GM19395 (cell line): ENCODE measurements at regions not wholly inside any gene's neighbourhood (a gene's known extent, or its start where the extent isn't known, plus 50 kb on each side); places are given as distances from the start of the nearest gene placed in this dataset.

Experiments
- ATAC-seq: cut with Tn5 transposase; IDR thresholded peaks from one replicate; pipeline ENCODE4 v1.9.1; 2021; ENCODE audit warnings: mild to moderate bottlenecking, moderate library complexity; ENCODE audit not compliant: unreplicated experiment

DNA sequence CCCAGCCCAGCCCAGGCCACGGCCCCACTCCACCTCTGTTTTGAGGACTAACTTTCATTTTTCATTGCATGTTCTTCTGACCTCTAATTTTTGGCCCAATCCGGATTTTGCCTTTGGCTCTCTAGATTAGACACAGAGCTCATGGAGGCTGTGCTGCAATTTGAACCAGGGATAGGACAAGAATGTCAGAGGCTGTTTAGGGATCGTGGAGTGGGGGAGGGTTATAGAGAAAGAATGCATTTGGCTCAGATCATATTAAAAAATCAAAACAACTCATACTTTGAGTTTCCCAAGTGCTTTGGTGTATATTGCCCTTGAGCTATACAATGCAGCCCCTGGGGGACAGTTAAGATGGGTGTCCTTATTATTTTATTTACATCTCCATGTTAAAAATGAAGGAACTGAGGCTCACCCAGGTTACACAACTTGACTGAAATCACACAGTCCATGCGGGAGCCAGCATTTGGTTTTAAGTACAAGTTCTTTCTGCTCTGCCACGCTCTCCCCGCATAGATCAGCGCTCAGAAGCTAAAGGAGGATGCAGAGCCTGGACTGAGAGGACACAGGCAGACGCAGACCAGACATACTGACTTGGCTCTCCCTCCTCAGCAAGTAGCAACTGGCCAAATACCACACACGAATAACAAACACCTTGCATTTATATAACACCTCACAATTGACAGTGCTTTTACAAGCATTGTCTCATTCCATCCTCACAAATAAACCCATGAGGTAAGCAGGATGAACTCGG is 126.4 kb upstream of the RAI14 start:
- no peak for ATAC-seq

DNA sequence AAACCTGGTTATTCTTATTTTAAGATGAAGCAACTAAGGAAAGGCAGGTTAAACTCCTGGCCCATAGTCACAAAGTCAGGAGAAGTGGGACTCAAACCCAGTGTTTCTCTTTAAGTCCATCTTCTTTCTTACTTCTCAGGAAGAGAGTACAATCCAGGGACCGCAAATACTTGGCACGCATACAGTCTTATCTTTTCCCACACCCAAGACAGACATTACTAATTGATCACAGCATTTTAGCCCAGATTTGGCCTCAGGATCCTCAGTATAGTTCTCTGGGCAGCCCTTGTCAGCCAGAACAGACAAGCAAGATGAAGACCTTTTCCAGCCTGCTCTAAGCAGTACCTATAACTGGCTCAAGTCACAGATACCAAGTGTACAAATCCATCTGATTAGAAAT is 125.5 kb upstream of the RAI14 start:
- ATAC-seq, result no peak

DNA sequence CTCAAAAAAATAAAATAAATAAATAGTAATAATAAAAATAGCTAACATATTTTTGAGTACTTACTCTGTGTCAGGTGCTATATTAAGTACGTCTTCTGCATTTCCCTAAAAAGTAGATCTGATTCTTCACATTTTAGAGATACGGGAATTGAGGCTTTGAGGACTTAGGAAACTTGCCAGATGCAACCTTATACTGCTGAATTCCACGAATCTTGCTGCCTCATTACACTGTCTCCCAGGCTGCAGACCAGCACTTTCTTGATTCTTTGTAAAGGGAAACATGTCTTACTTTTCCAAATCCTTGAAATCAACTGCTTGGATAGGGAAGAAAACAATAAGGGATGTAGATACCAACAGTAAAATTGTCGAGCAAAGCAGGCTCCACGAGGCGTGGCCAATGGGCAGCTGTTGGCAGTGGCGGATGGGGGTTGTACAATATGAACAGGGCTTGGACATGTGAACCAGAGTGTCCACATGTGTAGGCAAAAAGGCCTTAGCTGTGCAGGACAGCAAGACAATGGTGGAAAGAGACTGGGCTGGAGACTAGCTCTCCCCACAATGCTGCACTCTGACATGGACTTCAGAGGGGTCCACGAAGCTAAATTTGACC is 124.3 kb upstream of the RAI14 start:
- no peak for ATAC-seq

DNA sequence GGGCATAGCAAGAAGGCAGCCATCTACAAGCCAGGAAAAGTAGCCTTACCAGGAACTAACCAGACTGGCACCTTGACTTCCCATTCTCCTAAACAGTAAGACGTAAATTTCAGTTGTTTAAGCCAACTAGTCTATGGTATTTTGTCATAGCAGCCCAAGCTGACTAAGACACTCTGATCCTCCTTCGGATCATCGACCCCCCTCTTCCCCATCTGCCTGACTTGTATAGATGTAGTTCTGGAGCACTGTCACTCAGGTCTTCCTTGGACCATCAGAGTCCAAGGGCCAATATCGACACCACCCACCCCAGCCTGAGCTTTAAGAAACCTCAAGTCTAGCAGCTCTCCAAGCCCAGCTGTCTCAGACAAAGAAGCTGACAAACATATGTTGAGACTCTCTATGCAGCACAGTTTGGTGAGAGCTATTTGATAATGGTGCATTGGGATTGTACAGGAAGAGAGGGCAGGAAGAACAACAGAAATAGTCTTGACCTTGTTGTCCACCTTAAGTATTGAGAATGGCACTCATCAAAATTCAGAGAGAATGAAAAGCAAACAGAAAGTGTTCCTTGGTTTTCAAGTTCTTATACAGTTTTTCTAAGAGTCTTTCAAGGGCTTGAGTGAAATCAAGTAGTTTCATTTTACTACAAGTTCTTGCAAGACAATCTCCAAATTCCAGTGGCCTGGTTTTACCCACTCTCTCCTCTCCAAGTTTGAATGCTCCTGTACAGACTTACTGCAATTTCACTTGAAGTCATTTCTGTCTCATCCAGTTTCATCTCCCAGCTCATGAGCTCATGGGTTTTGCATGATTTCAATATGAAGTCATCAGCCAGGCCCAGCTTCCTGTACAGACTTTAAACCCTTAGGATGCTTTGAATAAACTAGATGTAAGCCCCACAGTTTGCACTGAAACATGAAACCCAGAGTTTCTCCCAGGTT is 122.3 kb upstream of the RAI14 start:
- ATAC-seq, result peak; percentile 82

DNA sequence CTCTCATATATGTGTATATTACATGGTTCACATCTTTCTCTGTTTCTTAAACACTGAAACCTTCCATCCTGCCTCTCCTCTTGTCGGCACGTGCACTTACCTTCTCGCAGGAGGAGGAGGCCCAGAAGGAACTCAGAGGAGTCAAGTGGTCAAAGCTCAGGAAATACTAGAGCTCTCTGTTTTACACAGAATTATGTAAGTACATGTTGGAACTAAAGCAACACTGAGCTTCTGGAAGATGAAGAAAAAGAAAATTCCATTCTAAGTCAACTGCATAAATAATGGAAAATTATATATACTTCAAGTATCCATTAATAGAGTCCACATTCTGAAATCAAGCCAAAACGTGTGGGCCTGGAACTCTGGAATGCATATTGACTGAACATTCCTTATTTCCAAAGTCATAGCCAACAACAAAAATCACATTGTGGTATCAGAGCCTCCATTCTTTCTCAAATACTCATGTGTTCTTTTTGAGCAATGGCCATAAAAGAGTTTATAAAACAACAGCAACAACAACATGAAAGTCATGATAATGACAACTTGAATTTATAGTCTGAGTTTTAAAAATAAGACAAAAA is 121.5 kb upstream of the RAI14 start:
- no peak for ATAC-seq

DNA sequence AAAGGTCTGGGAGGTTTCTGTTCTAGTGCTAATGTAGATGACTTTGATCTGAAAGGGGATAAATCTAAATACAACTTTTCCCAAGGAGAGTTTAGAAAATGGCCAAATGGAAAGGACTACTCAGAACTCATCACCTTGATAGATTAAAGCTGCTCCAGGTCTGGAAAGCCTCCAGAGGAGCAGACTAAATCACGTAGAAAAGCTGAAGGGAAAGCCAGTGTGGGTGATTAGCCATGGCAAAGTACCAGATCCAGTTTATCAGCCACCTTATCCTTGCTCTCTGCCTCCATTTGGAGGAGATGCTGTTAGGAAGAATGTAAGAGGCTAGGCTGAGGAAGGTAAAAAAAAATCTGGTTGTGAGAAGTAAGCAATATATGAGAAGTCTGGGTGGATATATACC is 120.7 kb upstream of the RAI14 start:
- ATAC-seq, result no peak

DNA sequence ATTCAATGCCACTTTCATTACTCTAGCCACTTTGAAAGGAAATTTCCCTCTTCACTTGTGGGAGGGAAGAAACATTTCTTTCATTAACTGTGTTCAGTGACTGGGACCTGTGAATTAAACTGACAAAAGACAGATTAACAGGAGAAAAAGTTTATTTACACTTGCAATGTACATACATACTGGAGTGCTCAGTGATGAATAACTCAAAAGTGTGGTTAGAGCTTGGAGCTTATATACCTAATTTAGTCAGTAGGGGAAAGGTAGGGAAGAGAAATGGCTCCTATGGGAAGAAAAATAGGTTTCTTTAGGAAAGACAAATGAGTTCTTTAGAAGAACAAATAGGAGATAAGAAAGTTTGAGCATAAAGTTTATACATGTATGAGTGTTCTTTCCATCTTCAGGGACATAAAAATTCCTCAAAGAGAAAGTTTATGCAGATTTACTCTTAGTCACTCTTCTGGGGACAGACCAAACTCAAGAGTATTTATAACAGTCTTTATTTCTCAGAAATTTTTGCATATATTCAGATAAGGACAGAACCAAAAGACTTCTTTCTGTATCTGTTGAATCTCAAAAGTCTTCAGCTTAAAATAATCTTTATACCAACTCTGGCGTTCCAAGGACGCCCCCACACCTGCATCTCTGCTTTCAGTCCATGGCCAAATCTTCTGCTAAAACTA is 120.0 kb upstream of the RAI14 start:
- ATAC-seq, result no peak

DNA sequence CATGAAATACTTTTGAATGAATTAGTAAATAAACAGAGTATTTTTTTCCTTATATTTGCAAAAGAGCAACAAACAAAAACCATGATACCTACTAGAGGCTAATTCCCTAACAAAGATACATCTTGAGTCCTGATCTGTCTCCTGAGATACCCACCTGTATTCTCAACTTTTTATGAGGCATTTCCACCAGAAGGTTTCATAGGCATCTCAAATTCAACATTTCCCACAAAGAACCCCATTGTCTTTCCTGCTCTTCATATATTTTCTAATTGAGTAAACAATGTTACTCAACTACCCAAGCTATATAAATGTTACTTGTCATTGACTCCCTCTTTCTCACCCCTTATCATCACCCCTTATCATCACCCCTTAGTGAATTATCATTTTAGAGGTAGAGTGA is 119.4 kb upstream of the RAI14 start:
- ATAC-seq, result no peak

DNA sequence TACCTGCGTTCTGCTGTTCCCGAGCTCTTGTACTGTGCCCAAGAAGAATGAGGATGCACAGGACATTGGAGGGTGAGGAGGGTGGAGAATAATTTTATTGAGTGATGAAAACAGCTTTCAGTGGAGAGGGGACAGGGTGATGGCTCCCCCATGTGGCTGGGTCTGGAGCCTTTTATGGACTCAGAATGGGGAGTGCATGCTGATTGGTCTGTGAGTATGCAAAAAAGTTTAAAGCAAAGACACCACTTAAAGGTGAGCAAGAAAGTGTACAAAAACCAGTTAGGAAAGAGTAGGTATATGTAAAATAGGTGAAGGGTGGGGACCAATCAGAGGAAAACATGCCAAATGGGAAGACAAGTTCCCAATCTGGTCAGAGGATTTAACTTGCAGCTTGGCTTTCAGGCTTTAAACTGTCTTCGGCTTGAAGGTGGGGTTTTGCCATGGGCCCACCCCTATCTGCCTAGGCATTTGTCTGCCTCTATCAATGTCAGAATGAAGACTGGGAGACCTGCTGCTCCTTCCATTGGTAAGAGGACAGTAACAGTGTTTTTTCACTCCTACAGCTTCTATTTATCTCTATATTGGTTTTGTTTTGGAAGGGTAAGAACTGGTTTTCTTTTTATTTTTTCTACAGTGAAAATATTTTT is 118.0 kb upstream of the RAI14 start:
- ATAC-seq, result no peak

DNA sequence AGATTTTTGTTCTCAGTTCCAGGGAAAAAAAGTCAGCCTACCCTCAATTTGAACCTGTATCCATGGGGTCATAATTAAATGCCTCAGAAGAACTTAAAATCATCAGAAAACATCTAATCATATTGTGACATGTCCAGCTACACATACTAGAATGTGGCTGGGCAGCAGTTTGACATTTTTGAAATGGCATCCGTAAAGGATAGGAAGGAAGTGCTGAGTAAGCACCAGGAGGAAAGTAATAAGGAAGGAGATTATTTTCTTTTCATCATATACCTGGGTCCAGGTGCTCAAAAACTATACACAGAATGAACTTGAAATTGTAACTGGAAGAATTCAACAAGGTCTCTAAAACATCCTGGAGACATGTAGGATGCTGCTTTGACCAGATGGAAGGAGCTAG is 116.9 kb upstream of the RAI14 start:
- no peak for ATAC-seq

DNA sequence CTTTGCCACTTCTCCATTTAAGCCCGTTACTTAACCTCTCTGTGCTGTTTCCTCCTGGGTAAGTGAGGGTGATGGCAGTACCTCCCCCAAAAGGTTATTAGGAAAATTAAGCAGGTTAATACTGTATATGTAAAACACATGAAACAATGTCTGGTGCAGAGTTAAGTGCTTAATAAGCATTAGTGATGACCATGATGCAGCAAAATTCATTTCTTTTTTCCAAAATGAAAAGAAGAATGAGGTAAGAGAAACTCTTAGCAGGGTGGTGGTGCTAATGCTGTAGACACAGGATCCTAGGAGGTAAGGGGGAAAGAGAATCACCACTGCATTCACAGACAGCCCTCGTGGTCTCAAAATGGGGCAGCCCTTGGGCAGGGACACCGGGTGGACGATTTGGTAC is 115.1 kb upstream of the RAI14 start:
- ATAC-seq, result no peak

DNA sequence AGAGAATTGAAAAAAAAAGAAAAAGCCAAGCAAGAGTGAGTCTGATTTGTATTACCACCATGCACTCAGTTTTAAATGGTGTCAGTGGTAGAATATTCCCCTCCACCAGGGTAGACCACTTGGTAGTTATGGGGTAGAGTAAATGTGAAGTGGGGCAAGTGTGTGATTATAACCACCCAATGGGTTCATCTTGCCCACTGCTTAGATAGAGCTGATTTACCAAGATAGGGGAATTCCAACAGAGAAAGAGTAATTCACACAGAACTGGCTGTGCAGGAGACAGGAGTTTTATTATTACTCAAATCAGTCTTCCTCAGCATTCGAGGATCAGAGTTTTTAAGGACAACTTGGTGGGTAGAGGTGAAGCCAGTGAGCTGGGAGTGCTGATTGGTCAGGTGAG is 113.3 kb upstream of the RAI14 start:
- no peak for ATAC-seq

DNA sequence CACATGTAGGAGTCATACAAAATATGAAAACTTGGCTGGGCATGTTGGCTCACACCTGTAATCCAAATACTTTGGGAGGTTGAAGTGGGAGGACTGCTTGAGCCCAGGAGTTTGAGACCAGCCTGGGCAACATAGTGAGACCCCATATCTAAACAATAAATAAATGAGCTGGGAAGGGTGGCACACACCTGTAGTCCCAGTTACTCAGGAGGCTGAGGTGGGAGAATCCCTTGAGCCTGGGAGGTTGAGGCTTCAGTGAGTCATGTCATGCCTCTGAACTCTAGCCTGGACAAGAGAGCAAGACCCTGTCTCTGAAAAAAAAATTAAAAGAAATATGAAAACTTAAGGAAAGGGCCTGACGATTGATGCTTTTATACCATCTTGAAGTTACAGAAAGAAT is 112.4 kb upstream of the RAI14 start:
- no peak for ATAC-seq

DNA sequence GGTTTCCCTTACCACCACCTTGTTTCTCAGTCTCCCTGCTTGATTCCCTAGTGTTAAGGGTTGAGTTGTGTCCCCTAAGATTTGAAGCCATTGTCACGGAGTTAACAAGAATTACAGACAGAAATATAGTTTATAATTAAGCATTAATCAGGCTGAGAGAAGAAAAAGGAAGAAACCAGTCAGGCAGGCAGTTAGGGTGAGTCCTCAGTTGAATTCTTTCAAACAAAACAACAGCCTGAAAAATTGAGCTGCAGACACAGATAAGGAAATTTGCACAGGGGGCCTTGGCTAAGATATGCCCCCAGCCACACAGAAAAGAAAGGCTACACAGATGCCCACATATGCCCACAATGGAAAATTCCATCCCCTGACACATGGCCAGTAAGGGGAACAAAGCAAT is 111.7 kb upstream of the RAI14 start:
- ATAC-seq, result no peak

DNA sequence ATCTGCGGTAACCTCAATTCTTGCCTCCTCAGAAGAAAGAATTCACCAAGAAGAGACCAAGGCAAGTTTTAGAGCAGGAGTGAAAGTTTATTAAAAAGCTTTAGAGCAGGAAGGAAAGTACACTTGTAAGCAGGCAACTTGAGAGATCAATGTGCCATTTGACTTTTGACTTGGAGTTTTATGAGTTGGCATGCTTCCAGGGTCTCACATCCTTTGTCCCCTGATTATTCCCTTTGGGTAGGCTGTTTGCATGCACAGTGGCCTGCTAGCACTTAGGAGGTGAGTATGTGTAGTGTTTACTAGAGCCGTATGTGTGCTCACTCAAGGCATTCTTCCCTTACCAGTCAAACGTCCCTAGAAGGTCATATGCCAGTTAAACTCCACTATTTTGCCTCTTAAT is 111.0 kb upstream of the RAI14 start:
- ATAC-seq, result no peak

DNA sequence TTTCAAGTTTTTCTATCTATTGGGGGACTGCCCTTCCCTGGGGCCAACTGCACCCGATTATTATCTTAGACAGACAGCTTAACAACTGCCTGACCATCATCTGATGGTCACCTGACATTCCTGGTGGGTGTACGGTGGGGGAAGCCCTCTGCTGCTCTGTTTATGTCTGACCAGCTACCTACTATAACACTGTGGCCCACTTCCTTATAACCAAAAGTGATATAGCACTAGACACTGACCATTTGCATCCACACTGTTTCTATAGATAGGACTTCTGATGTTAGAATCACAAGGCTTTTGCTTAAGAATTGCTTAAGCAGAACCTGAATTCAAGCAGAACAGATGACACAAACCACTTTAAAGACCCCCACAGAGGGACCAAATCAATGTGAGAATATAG is 110.5 kb upstream of the RAI14 start:
- ATAC-seq, result no peak

DNA sequence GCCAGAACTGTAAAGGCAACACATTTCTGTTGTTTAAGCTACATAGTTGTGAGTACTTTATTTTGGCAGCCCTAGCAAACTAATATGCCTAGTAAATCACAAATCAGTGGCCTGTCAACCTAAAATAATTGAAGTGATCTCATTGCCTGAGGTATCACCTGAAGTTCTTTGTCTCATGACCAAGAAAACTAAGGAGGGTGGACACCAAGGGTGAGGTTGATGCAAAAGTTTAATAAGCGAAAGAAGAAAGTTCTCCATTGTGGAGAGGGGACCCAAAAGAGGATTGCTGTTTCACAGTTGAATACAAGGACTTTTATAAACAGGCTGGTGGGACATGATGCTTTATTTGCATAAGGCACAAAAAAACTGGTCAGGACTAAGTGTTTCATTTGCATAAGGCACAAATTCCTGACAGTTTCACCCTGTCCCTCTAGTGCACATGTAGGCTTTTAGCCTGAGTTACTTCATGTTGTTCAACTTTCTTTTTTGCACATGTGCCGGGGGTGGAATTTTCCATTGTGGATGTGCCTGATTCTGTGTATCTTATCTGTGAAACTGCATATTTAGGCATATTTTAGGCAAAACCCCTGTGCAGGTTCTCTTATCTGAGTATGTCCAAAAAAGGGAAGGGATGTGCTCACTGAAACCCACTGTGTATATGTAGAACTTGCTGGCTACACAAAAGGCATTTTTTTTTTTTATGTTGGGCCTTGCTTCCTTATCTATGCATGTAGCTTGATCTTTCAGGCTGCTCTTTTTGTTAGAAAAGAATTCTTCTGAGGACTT is 108.6 kb upstream of the RAI14 start:
- no peak for ATAC-seq

DNA sequence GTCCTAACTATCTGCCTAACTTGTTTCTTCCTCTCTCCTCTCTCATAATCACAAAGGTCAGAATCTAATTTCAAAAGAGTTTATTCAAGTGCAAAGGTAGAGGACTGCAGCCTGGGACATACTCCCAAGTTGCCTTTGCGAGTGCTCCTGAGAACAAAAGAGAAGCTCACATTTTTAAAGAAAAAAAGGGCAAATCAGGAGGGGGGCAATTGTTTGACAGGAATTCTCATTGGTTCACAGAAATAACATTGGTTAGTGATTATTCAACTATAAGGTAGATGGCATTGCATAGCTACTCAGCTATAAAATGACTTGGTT is 108.1 kb upstream of the RAI14 start:
- no peak for ATAC-seq

DNA sequence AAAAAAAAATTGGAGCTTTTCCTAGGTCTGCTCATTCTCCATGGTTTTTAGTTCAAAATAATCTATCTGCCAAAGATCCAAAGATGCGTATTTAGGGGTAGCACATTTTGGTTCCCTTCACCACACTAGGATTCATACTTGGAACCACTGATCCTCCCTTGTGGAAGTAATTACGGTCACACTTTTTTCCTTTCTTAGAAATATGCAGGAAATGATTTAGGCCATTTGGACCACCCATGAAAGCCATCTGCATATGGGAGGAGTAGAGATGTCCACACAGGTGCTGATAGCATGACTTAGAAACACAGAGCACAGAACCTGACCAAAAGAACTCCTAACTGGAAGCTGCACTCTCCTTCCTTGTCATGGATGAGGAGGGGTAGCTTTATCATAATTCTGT is 105.9 kb upstream of the RAI14 start:
- no peak for ATAC-seq

DNA sequence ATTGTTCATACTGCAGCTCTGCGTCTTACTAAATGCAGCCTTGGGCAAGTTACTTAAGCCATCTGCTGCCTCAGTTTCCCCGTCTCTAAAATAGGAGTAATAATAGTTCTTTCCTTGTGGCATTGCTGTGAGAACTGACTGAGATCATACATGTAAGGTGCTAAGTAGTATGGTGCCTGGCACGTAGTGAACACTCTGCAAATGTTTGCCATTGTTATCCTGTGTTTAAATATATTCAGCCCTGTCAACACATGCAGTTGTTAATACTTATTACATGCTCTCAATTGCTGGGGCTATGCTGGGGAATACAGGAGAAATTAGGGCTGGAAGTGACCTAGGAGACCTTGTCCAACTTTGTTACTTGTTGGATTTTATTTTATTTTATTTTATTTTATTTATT is 105.2 kb upstream of the RAI14 start:
- ATAC-seq, result no peak
